ENCODE measurements at regions not wholly inside any gene's neighbourhood (a gene's known extent, or its start where the extent isn't known, plus 50 kb on each side); places are given as distances from the start of the nearest gene placed in this dataset.

DNA sequence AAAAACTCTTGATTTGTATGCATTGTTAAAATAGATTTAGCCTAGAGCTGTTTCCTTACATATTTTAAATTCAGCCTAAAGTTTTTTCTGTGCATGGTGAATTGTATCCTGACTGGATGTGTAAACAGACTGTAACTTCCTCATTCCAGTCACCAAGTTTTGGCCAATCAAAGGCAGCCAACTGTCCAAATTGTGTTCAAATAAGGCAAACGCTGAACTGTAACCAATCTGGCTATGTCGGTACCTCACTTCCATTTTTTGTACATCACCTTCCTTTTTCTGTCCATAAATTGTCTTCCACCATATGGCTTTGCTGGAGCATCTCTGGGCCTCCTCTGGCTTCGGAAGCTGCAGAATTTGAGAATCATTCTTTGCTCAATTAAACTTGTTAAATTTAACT lies 1921.9 kb upstream of the SEL1L start:
- DNase-seq (ENCODE audit: low spot score): no peak

DNA sequence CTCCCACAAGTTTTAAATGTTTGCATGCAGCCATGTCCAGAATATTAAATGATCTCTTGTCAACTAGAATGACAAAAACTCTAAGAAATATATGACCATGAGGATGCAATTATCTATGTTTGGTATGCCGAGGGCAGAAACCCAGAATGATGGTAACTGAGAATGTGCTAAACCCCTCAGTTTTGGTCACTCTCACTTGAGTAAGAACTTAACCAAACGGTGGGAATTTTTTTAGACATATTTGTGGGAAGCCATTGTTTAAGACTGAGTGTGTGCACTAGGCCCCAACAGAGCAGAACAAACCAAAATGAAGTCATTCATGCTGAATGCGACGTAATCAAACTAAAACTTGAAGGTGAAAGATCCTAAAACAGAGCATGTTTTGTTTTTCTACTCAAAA lies 1927.9 kb upstream of the SEL1L start:
- DNase-seq (ENCODE audit: low spot score): no peak

DNA sequence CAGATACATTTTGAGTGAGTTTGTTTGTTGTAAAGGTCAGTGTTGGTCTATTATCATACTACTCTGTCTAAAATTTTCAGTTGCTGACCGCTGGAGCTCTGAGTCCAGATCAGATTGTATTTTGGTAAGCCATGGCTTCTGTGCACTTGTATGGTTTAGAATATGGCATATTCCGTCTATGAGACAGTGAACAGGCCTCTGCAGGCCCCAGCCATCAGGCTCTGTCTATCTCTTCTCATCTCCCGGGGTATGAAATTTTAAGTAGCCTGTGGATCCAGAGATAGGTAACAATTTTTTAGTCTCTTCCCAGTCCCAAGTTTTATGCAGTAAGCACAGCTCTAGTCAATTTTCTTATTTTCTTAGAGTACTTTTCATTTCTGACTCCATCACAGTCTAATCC lies 1929.1 kb upstream of the SEL1L start:
- DNase-seq (ENCODE audit: low spot score): no peak

DNA sequence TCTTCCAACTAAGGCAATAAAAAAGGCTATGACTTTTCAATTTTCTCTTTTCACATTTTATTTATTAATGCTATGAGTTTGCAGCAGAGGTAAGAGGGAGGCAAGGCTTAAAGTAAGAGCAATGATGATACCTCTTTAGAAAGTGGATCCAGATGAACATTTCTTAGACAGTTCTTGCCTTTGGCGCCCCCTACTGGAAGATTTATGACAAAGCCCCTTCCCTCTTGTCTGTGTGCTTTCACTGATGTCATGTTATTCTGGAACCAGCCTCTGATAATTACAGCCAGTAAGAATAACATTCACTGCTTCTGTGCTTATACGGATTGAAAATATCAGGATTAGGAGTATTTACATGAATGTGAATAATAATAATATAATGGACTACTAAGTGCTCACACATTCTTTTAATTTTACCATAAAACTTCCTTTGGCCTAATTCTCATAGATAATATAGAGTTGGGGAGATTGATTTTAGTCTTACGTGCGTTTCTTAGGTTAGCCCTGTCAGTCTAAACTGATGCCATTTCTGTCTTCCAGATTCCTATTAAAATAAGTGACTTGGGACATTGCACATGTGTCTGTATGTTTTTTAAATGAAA lies 1929.9 kb upstream of the SEL1L start:
- no peak for DNase-seq (ENCODE audit: low spot score)

DNA sequence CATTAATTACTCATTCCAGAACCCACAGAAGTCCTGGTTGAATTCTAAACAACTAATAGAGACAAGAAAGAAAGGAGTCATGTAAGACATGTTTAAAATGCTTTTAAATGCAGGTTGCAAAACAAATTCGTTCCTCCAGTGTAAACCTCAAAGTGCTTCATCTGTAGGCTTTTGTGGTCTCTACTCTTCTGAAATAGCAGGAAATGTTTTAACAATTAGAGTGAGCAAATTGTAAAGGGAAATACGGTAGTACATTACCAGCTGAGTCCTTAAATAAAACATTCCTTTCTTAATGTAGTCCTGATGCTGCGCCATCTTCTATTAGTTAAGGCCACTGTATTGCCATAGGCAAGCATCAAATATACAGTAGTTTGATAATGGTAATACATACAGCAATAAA lies 1934.2 kb upstream of the SEL1L start:
- DNase-seq (ENCODE audit: low spot score): no peak

DNA sequence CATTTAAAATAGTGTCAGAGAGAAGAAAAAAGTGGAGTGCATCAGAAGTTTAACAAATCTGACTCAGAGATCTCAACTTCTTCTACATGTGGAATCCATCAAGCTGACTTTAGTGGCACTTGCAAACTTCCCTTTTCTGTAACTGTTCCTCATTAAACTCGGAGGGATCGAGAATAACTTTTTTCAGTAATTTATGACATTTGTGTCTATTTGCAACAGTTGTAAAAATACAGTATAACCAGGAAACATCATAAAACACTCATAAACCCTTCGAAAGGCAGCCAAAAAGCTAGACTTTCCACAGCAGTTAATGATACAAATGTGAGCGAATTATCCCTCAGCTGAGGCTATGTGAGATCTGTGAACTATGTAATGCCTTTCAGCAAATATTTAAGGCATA lies 1936.8 kb upstream of the SEL1L start:
- no peak for DNase-seq (ENCODE audit: low spot score)

DNA sequence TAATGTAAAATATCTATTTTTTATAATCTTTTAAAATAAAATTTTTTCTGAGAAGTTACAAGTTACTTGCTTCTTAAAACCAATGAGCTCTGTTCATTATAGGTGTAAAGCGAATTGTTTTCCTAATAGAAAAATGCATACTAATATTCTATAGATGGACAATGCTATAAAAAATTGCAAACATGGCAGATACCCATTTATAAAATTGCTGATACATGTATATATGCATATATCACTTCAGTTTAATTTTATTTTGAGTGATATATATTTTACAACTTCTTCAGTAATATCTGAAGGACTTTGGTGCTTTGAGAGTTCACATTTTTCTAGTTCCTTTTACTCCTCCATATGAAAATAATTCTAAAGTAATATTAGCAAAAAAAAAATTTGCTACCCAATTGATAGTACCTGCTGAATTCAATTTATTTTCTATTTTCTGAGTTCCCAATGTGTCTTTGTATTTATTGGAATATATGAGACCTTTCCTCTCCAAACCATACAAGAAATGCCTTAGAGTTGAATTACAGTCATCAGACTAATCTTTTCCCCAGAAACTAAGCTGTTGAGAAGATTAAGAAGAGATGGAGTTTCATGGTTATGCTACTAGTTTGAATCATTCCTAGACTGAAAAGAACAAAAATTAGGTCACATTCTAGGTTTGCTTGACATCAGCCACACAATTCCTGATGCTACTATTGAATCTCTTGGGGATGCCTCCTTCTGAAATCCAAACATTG lies 1937.5 kb upstream of the SEL1L start:
- DNase-seq (ENCODE audit: low spot score): no peak

DNA sequence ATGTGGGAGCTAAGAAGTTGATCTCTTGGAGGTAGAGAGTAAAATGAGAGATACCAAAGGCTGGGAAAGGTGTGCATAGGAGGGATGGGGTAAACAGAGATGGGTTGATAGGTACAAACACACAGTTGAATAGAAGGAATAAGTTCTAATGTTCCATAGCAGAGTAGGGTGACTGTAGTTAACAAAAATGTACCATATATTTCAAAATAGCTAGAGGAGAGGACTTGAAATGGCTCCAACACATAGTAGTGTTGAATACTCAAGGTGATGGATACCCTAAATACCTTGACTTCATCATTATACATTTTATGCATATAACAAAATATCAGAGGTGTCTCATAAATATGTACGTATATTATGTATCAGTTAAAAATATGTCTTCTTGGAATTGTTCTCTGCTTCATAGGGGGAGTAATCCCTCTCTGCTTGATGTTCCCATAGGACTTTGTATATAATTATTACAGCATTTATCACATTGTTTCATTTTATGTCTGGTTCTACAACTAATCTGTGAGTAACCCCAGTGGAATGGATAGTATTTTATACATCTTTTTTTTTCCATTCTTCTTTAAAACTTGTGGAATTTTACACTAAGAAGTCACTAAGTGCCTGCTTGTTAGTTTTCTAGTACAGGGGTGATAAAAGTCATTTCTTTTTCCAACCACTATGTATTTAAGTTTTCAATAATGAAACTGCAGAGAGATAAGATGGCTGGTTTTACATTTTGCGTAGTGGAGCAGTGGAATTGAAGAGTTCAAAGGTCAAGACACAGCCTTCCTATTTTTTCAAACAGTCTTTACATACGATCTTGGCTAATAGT lies 1940.0 kb upstream of the SEL1L start:
- DNase-seq (ENCODE audit: low spot score): no peak

DNA sequence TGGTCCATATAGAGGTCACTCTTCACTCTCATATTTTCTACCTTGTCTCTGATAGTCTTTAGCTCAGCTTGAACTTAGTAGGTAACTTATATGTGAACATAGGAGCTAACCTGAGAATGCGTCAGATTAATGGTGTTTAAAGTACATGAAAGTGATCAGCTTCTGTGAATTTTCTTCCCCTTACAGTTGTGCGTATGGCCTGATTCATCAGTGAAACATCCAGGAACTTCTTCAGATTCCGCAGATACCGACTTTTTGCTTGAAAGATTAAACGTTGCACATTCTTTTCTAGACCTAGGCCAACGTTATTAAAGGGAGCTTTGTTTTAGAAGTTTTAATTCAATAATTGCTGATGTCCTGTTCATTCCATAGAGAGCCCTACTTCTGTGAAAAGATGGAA lies 1945.1 kb upstream of the SEL1L start:
- no peak for DNase-seq (ENCODE audit: low spot score)

DNA sequence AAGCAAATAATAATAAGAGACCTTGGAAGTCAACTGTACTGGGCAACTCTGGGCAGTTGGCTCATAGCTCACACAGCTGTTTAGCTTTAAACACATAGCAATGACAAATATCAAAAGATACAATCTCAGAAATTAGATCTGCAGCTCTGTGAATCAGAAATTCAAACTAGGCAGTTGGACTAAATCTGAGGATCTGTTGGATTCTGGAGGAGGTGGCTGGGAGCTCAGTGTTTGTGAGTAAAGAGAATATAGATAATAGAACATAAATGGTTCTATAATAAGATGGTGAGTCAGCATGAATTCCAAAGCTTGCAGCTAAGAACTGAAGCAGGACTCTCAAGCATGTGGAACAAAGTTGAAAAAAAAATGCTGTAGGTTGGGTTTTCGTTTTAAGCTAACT lies 1949.4 kb upstream of the SEL1L start:
- DNase-seq (ENCODE audit: low spot score): no peak

DNA sequence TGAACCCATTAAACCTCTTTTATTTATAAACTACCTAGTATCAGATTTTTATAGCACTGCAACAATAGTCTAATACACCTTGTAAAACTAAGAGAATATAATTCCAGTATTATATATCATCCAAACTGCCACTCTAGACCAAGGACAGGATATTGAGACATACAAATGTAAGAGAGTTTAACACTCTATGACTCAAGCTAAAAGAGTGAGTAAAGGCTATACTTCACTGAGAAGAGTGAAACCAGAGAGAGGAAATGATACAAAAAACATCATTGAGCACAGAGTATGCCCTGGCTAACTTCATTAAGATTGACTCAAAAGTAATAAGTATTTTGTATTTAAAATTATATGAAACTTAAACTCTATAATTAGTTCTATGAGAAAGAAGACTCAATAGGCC lies 1951.9 kb upstream of the SEL1L start:
- no peak for DNase-seq (ENCODE audit: low spot score)

DNA sequence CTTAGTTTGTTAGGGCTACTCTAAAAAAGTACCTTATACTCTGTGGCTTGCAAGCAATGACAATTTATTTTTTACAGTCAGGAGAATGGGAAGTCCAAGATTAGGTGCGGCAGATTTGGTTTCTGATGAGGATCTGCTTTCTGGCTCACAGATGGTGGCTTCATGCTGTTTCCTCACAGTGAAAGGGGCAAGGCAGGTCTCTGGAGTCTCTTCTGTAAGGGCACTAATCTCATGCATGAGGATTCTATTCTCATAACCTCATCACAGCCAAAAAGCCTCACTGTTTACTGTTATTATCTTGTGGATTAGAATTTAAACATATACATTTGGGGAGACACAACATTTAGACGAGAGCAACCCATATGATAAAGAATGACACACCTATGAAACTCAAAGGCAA lies 1957.4 kb upstream of the SEL1L start:
- DNase-seq (ENCODE audit: low spot score): no peak

DNA sequence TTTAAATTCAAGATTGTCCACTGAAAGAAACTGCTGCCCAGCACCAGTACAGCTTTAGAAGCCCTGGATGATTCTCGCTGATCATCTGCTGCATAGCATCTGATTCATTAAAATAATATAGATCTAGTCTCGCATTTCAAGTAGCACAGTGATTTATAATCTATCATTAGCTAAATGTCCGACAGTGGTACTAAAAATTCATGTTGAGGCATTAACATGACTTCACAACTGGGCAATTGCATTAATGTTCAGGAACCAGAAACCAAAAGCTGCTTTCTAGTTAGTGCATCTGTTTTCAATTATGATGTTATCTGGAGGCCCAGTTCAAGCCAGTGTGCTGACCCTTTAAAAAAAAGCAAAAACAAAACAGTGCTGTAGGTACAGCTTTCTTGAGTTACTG lies 1987.2 kb upstream of the SEL1L start:
- no peak for DNase-seq (ENCODE audit: low spot score)

DNA sequence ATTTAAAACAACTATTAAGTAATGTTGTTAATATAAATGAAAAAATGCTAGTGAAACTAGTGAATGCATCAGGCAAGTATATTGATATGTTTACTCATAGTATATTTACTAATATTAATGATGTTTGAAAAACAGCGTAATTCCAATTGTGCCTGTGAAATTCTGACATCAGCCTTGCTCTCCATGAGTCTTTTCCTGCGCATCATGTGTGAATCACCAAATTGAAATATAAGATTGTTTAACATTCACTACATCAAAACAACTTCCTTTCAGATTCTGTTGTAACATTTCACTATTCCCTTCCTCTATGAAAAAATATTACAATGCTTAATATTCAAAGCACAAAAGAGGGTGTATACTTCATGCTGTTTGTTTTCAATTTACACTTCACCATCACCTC lies 1995.9 kb upstream of the SEL1L start:
- no peak for DNase-seq (ENCODE audit: low spot score)

DNA sequence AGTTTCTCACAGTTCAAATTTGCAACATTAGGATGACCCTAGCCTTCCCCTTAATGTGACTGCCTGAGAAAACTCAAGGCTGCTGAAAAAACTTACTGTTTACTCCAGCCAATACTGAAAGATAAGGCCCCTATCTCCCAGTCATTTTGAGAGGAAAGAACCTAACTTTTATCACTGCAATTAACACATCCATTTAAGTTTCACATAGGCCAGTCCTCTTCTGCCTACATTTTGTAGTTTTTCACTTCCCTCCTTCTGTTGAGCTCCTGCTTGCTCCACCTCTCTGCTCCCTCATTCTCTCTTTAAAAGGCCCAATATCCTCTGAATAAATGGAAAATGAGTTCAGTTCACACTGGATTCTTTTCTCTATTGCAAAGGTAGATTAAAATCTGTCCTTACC lies 1996.2 kb upstream of the FLRT2 start:
- DNase-seq (ENCODE audit: low spot score): no peak

DNA sequence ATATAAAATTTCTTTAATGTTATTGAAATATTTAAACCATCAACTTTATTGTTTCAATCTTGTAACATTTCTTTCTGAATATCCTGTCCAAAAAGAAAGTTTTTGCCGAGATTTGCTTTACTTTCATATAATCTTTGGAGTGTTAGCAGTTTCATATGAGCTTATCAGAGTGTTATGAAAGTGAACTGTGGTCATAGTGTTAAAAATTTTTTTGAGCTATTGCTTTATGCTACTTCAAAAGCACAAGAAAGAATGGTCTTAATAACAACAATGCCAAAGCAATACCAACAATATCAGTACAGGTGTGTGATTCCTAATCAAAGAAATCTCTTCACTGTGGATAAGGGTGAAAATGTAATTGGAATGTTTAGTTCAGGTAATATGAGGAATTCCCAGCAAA lies 1994.9 kb upstream of the FLRT2 start:
- no peak for DNase-seq (ENCODE audit: low spot score)

DNA sequence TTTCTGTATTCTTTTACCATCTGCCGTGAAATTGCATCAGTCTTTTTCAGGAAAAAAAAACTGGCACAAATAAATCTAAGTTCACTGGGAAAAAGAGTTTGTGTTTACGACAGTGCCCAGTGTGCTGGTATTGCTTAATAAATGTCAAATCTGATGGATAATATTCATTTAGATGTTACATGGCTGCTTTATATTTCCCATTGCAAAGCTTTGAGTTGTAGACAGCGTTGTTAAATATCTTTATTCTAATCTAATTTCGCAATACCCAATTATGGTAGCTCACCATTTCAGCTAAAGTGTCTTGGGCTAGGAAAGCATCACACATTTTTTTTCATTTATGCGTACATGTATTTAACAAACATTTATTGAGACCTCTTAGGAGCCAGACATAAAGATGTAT lies 1994.5 kb upstream of the FLRT2 start:
- DNase-seq (ENCODE audit: low spot score): no peak

DNA sequence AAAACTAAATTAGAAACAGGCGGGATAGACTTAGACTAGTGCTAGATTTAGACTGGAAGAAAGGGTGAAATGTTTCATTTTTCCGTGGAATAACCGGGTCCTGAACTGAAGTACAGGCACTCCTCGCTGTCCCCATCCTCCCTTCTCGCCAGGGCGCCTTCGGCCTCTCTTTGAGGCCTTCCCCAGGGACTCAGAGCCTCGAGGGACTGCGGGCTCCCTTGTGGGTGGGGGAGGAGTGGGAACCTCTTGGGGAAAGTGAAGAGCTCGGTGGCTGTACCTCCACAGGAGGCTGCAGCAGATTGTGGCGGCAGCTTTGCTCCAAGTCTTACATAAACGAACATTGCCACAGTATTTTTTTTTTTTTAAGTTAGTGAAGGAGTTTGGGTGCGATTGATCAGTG lies 1988.8 kb upstream of the FLRT2 start:
- no peak for DNase-seq (ENCODE audit: low spot score)

DNA sequence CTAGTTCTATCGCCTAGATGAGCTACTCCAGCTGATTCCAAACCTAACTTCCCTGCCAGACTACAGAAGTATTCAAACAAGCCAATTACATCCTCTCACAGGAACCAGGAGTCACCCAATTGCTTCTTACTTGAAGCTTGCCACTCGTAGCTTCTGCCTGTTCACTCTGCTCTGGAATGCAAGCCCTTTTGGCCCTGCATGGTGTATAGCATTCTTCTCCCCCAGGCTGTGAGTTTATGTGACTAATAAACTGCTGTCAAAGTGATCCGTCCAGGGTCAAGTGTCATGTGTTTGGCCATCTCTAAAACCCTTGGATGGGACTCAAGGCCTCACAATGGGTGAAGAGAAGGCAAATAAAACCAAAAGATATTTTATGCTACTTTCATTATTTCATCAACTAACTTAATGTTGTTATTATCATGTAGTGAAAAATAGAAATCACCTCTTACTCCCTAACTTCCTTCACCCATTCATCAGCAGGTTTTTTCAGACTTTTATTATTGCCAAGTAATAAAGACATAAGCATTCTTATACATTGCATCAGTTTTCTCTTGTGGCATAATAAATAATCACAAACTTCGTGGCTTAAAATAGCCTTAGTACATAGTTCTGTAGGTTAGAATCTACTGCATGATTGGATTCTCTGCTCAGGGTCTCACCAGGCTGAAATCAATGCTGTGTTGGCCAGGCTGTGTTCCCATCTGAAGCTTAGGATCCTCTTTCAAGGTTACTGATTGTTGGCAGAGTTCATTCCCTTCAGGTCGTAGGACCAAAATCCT lies 1981.7 kb upstream of the FLRT2 start:
- DNase-seq (ENCODE audit: low spot score): no peak

DNA sequence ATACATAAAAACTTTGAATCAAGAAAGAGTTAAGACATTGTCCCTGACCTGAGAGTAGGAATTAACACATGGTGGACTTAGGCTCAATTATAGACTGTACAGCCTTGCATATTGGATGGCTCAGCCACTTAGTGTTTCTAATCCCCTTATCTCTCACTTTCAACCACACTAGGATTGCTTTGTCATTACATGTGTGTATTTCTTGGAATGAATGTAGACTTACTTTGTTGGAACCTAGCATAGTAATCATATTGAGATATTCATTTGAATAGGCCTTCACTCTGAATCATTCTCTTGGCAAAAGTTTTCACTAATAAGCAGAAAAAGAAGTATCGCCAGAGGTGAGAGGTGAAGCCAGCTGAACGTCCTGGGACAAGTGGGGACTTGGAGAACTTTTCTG lies 1973.9 kb upstream of the FLRT2 start:
- no peak for DNase-seq (ENCODE audit: low spot score)

DNA sequence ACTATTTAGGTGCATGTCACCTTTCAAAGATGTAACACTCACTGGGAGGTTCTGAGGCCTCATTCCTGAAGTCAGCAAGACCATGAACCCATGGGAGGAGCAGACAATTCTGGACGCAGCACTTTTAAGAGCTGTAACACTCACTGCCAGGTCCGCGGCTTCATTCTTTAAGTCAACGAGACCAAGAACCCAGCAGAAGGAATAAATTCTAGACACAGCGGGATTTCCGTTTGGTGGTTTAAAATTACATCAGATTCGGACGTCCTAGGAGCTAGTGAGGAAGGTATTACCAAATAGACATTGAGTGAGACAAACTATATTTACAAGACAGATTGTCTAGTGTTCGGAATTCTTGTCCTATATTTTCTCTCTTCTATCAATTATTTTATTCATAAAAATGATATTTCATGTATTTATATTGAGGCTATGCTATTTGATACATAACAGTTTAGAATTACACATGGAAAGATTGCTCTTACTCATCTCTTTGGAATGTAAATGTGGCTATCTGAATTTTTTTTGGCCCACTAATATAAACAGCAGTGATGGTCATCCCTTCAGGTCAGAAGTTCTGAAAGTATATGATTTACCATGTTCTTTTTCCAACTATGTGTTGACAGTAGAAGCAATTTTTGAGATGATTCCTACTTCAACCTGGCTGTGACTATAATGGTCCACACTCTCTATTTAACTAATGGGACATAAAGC lies 1973.0 kb upstream of the FLRT2 start:
- no peak for DNase-seq (ENCODE audit: low spot score)

DNA sequence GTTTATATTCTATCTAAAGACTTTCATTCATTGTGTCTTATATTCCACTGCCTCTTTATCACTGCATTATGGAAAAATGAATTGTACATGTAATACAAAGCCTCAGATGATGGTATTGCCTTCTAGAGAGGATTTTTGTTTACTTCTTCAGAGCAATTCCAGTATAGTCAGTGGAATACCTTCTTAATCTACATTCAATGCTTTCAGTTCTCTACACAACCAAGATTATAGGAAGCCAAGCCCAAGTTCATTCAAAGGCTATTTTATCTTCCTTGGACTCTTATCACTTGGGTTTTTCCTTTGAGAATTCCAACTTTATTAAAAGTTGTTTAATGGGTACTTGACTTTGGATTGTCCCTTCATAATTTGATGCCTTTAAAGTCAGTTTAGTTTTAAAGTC lies 1971.0 kb upstream of the FLRT2 start:
- DNase-seq (ENCODE audit: low spot score): no peak
